Neural cell (in vitro differentiated cells): ENCODE measurements at regions not wholly inside any gene's neighbourhood (a gene's known extent, or its start where the extent isn't known, plus 50 kb on each side); places are given as distances from the start of the nearest gene placed in this dataset.

Experiments used
- CTCF ChIP-seq: fragments of 450-650 bp; IDR thresholded peaks from 2 replicates; pipeline ENCODE4 v1.5.1; 2014; ENCODE audit warnings: antibody characterized with exemption, mild to moderate bottlenecking, moderate library complexity; ENCODE audit not compliant: poor library complexity, severe bottlenecking
- EZH2 ChIP-seq: fragments of 200-600, 300-800 bp; shearing (Covaris generic), sonication (generic); IDR thresholded peaks from 2 replicates; pipeline ENCODE4 v1.6.1; 2014; ENCODE audit warnings: antibody characterized with exemption, low read length, borderline replicate concordance, mild to moderate bottlenecking; ENCODE audit not compliant: insufficient read depth, poor library complexity, severe bottlenecking

- TF ChIP-seq CTCF, result no peak
- no peak for TF ChIP-seq EZH2
Observed at GRCh38 chr13:44865722-44866410, 123.4 kb downstream of the NUFIP1 start.
